CD4-positive, alpha-beta T cell treated with Interleukin-4 for 4 hours (primary cell): ENCODE measurements at regions not wholly inside any gene's neighbourhood (a gene's known extent, or its start where the extent isn't known, plus 50 kb on each side); places are given as distances from the start of the nearest gene placed in this dataset.

Experiments
- DNase-seq: peaks from one replicate; pipeline ENCODE4 v3.0.0-alpha.2; 2020

DNA sequence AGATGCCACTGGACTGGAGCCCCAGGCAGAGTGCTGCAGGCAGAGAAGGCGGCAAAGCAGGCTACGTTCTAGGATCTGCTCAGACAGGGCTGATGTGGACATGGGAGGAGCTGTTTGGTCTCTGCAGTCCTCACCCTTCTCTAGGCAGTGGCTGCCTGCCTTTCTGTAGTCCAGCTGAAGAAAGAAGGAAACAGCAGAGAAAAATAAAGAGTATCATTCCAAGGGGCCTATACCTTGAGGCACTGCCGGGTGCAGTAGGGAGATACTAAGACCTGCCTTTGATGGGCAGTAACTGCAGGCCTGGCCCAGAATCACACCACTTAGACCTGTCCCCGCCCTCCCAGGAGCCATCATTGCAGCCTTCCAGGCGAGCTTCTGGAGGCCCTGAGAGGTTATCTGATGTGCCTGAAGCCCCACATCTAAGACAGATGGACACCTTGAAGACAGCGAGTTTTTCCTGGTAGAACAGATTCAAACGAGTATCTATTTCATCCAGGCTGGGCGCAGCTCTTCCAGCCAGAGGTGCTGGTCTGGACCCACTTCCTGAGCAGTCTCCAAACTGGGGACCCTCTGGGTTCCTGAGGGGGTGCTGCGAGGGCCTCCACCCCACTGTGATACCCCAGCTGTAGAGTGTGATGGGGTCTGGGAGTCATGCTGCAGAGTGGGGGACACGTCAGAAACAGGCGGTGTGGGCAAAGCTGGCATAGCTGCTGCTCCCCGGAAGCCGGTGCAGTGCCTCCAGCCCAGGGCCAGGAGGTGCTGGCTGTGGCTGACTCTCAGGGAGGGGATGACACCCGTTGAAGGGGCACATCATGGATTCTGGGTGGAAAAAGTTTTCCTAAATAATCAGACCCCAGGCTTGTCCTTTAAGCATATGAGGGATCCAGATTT is 87.3 kb upstream of the OTOS start:
- DNase-seq = no peak

GRCh38 chr2:240229005-240229404 is 88.5 kb upstream of the OTOS start:
- no peak for DNase-seq

GRCh38 chr2:240229603-240230235 is 89.3 kb upstream of the OTOS start:
- no peak for DNase-seq

GRCh38 chr2:240230291-240230931 is 90.0 kb upstream of the OTOS start:
- DNase-seq = no peak

- DNase-seq = no peak
These were observed 91.4 kb upstream of the OTOS start for GRCh38 chr2:240231838-240232244.

- DNase-seq = no peak
These were observed 91.9 kb upstream of the OTOS start for GRCh38 chr2:240232264-240232915.

DNA sequence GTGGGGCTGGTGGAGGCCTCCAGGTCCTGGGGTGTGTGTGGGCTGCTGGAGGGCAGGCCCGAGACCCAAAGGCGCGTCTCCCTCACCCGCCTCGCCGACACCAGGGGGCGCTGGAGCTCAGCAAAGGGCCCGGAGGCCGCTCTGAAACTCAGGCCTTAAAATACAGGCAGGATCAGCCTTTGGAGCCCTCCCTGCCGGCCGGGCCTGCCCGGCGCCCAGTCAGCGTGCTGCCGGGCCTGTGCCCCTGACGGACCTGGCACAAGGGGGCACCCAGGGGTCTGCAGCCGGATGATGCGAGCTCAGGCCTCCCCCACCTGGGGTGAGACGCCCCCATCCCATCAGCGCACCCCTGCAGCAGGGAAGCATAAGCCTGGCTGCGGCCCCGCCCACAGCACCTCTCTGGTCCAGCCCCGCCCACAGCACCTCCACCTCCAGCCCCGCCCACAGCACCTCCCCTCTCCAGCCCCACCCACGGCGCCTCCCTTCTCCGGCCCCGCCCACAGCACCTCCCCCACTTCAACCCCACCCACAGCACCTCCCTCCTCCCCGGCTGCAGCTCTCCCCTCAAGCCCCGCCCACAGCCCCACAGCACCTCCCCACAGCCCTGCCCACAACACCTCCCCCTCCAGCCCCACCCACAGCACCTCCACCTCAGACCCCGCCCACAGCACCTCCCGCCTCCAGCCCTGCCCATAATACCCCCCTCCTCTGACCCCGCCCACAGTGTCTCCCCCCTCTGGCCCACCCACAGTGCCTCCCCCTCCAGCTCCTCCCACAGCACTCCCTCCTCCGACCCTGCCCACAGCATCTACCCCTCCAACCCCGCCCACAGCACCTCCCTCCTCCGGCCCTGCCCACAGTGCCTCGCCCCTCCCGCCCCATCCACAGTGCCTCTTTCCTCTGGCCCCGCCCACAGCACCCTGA is 92.8 kb upstream of the OTOS start:
- peak; percentile 49 for DNase-seq

GRCh38 chr2:240233885-240234502 is 93.5 kb upstream of the OTOS start:
- no peak for DNase-seq

- no peak for DNase-seq
These were observed 94.1 kb upstream of the OTOS start for GRCh38 chr2:240234503-240234951.

DNA sequence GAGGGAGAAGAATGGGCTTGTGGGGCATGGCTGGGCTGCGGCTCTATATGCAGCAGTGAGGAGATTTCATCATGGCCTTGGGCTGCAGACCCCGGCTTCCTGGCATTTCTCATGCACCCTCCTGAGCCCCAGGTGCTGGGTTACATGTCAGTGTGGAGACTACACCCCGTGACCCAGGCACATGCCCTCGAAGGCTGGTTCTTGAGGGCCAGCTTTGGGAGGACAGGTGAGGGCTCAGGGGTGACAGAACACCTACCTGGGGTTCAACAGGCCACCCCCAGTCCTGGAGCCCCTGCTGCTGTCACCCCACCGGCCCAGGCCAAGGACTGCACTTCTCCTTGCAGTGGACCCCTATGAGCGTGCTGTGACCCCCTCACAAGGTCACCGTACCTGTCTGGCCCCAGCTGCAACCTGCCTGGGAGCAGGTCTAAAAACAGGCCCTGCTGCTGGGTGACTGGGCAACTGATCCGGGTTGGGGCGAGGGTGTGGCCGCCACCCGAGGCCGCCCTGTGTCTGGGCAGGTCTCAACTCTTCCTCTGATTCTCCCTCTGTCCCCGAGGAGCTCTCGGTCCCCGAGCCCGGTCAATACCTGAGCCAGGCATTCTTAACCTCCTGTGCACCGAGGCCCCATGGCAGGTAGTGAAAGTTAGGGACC is 94.8 kb upstream of the OTOS start:
- no peak for DNase-seq

DNA sequence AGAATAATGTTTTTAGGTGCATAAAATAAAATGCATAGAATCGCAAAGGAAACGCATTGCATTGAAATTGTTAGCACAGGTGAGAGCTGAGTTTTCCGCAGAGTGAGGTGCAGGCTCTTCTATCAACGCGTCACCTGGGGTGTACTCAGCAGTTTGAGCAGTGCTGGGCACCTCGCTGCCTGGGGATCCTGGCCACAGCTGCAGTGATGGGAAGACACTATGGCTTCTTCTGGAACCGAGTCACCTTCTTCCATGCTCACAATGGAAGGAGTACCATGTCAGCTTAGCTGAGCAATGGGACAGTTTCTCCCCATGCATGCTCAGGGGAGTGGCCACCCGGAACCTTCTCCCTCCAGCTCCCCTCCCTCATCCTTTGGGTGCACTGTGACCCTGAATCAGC is 95.4 kb upstream of the OTOS start:
- no peak for DNase-seq

DNA sequence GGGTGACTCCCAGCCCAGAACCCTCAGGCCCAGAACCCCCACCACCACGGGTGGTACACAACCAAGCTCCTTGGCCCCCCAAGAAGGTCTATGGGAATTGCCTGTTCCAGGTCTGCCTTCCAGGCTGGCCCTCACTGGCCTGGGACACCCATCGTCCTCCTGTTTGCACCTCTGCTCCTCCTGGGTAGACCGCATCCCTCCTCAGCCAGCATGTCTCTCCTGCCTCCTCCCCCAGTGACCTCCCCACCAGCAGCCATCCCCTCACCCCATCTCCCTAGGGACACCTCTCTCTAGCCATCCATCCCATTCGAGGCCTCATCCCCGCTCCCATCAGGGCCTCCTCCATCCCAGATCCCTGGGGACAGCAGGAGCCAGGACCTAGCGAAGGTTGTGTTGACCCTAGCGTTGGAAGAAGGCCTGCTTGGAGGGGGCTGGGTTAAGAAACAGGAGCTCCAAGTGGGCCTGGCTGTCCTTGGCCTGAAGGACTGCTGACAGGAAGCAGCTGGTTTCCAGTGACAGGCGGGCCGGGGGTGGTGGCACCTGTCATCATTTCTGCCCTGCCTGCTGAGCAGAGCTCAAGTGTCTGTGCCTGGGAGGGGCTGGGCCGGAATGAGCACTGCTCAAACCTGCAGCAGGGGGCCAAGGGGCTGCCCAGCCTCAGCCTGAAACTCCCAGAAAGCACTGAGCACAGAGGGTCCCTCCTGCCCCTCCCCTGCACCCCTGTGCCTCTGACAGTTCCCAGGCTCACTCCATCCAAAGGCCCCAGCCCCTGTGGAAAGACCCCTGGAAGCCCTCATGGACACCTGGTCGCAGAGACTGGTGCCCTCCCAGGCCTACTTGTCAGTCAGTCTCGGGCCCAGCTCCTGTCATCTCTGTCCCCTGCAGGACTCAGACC is 96.0 kb upstream of the OTOS start:
- DNase-seq = no peak

DNA sequence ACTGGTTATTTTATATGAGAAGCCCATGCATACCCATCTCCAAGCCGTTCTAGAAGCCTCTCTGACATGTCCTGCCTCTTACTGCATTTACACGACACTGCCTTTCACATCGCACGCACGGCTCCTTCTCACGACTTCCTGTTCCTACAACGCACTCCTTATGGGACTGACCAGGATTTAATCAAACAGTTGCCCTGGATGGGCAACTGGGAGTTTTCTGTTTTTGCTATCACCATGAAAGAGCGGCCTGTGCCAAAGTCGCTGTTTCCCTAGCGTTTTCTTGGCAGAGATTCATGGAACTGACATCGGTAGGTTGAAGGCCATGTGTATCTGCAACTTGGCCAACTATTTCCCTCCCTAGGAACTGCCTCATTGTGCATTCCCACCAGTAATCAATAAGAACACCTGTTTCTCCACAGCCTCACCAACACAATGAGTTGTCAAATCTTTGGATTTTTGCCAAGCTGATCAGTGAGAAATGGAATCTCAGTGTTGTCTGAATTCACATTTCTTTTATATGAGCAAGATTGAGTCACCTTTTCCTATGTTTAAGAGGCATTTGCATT is 97.2 kb upstream of the OTOS start:
- DNase-seq = no peak

DNA sequence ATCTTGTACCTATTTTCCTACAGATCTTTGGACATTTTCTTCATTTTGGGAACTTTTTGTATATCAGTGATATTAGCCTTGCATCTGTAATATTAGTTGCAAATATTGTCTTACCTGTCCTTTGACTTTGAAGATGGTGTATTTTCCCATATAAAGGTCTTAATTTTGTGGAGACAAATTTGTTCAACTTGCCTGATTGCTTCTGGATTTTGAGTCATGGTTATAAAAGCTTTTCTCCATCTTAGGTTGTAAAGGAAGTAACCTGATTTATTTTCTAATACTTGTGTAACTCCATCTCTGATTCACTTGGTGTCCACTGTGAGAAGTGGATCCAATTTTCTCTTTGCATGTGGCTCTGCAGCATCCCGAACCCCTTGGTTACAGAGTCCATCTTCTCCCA is 97.7 kb upstream of the OTOS start:
- no peak for DNase-seq

DNA sequence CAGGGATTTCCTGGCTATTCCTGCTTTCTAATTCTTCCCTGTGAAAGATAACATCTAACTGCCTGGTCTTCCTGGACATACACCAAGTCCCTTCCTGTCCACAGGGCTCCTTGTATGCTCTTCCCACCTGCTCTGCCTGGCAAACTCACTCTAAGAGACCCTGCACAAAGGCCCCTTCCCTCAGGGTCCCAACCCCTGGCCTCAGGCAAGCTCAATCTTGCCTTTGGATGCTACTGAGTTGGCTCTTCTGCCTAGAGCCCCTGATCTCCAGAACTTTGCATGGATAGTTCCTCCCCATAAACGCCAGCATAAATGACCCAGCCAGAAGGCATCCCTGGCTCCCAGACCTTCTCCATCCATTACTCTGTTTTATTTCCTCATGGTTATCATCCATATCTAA is 98.3 kb upstream of the OTOS start:
- no peak for DNase-seq

- no peak for DNase-seq
These were observed 98.9 kb upstream of the OTOS start for GRCh38 chr2:240239325-240239724.

- no peak for DNase-seq
These were observed 99.7 kb upstream of the OTOS start for GRCh38 chr2:240240017-240240734.

- no peak for DNase-seq
These were observed 100.3 kb upstream of the OTOS start for GRCh38 chr2:240240781-240241180.

DNA sequence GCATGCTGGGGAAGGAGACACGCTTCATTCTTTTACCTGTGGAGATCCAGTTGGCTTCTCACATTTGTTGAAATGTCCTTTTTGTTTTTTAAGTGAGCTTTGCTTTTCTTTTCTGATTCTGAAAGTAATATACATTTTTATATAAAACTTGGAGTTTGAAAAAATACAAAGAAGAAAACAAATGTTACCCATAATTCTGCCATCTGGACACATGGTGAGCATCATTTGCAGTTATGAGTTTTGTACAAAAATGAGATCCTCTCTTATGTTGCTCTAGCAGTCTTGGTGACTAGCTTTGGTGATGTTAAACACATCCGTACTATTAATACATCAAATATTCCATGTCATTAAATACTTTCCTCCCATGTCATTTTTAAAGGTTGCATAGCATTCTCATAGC is 101.1 kb upstream of the OTOS start:
- DNase-seq = no peak
